Cardiac fibroblast (primary cell): ENCODE measurements at regions not wholly inside any gene's neighbourhood (a gene's known extent, or its start where the extent isn't known, plus 50 kb on each side); places are given as distances from the start of the nearest gene placed in this dataset.
A peak's percentile ranks its signal among the peaks of the same experiment; 100 is the strongest.

Experiments
- DNase-seq, 2 donors: peaks; one replicate each; pipeline versions ENCODE4 v3.0.0 to v3.0.0-alpha.2; 2010; ENCODE audit warnings: low read depth in 2 of 2
- H3K4me3 ChIP-seq, 2 donors: replicated peaks in 1 of 2; 1 replicate in 1 of 2; 2 replicates in 1 of 2; pipeline ENCODE4 v1.5.1; 2011; ENCODE audit warnings: low read depth in 2 of 2, low read length in 2 of 2, mild to moderate bottlenecking in 2 of 2, moderate library complexity in 1 of 2
- CTCF ChIP-seq: IDR thresholded peaks from one replicate; pipeline ENCODE4 v1.5.1; 2011; ENCODE audit warnings: low read depth, mild to moderate bottlenecking, low read length, inconsistent platforms

GRCh38 chr9:86585422-86586143, 231.4 kb upstream of the TUT7 start:
- DNase-seq: peak in 1 of 2 donors; percentile 30
- TF ChIP-seq CTCF: no peak
- peak overlapping the region in 1 of 2 donors; percentile 11 for H3K4me3 ChIP-seq

- TF ChIP-seq CTCF: no peak
- H3K4me3 ChIP-seq: no peak overlapping the region
- peak in 1 of 2 donors; percentile 24 for DNase-seq
Measured at GRCh38 chr9:86580688-86581087, 226.5 kb upstream of the TUT7 start.

- no peak for TF ChIP-seq CTCF
- no peak overlapping the region for H3K4me3 ChIP-seq
- no peak for DNase-seq
Measured at GRCh38 chr9:86578722-86579121, 224.5 kb upstream of the TUT7 start.

GRCh38 chr9:86577420-86578333, 223.5 kb upstream of the TUT7 start:
- DNase-seq: no peak
- no peak overlapping the region for H3K4me3 ChIP-seq
- TF ChIP-seq CTCF: no peak

- TF ChIP-seq CTCF: no peak
- peak in 1 of 2 donors; percentile 12 for DNase-seq
- H3K4me3 ChIP-seq: no peak overlapping the region
Measured at GRCh38 chr9:86575825-86576525, 221.8 kb upstream of the TUT7 start.

- DNase-seq: no peak
- no peak overlapping the region for H3K4me3 ChIP-seq
- TF ChIP-seq CTCF: no peak
Measured at GRCh38 chr9:86575137-86575536, 220.9 kb upstream of the TUT7 start.
